T-helper 2 cell treated with Interferon-gamma antibody and Interleukin-4, amounts not matched to agents 100 ng/mL and 5 ng/mL, for 36 hours (primary cell): ENCODE measurements at regions not wholly inside any gene's neighbourhood (a gene's known extent, or its start where the extent isn't known, plus 50 kb on each side); places are given as distances from the start of the nearest gene placed in this dataset.

Experiments
- intact Hi-C: fragments of 100-400 bp; cut with micrococcal nuclease; formaldehyde crosslinking; loops from one replicate; pipeline ENCODE4 v1.15.1; 2023

GRCh38 chr7:35971133-35971891, 170.5 kb downstream of the SEPTIN7 start:
- intact Hi-C loops, result no loop called here

- intact Hi-C loops, result loop anchor here (1.0 to 5.0 kb wide), 2 partner anchors 59 to 549 kb away; no protein-coding TSS in a partner anchor
Observed at GRCh38 chr7:35975851-35976454, 175.1 kb downstream of the SEPTIN7 start.

- intact Hi-C loops, result loop anchor here (5.0 kb wide), 1 partner anchor 552 kb away; no protein-coding TSS in a partner anchor
Observed at GRCh38 chr7:35978816-35979640, 174.0 kb upstream of the EEPD1 start.

GRCh38 chr7:35982600-35982999, 170.5 kb upstream of the EEPD1 start:
- intact Hi-C loops, result no loop called here

- intact Hi-C loops, result no loop called here
Observed at GRCh38 chr7:35983626-35984025, 169.4 kb upstream of the EEPD1 start.

- intact Hi-C loops, result loop anchor here (1.0 kb wide), 2 partner anchors 306 to 334 kb away; no protein-coding TSS in a partner anchor
Observed at GRCh38 chr7:35985126-35985754, 167.8 kb upstream of the EEPD1 start.

- intact Hi-C loops, result no loop called here
Observed at GRCh38 chr7:35987016-35987415, 166.0 kb upstream of the EEPD1 start.

GRCh38 chr7:35988105-35988504, 164.9 kb upstream of the EEPD1 start:
- intact Hi-C loops, result no loop called here

GRCh38 chr7:35988818-35989217, 164.2 kb upstream of the EEPD1 start:
- intact Hi-C loops, result no loop called here

GRCh38 chr7:35991511-35992232, 161.4 kb upstream of the EEPD1 start:
- intact Hi-C loops, result no loop called here

GRCh38 chr7:35992436-35992835, 160.6 kb upstream of the EEPD1 start:
- intact Hi-C loops, result no loop called here

- intact Hi-C loops, result no loop called here
Observed at GRCh38 chr7:35993113-35993512, 159.9 kb upstream of the EEPD1 start.

- intact Hi-C loops, result no loop called here
Observed at GRCh38 chr7:35993676-35994606, 159.1 kb upstream of the EEPD1 start.

- intact Hi-C loops, result no loop called here
Observed at GRCh38 chr7:35995334-35995733, 157.7 kb upstream of the EEPD1 start.

- intact Hi-C loops, result no loop called here
Observed at GRCh38 chr7:35998481-35998880, 154.6 kb upstream of the EEPD1 start.

GRCh38 chr7:36001546-36001945, 151.5 kb upstream of the EEPD1 start:
- intact Hi-C loops, result no loop called here

- intact Hi-C loops, result no loop called here
Observed at GRCh38 chr7:36002900-36003299, 150.2 kb upstream of the EEPD1 start.

GRCh38 chr7:36003343-36003742, 149.7 kb upstream of the EEPD1 start:
- intact Hi-C loops, result no loop called here

- intact Hi-C loops, result no loop called here
Observed at GRCh38 chr7:36005293-36005692, 147.8 kb upstream of the EEPD1 start.

GRCh38 chr7:36005876-36006275, 147.2 kb upstream of the EEPD1 start:
- intact Hi-C loops, result no loop called here
